HFFc6 (cell line): ENCODE measurements at regions not wholly inside any gene's neighbourhood (a gene's known extent, or its start where the extent isn't known, plus 50 kb on each side); places are given as distances from the start of the nearest gene placed in this dataset.

ENCODE experiments used
- DNase-seq: peaks from one replicate; pipeline ENCODE4 v3.0.0-alpha.2; 2018
- H3K27ac Mint-ChIP-seq: 2 replicates; pipeline ENCODE4 v1.8.0; 2020; ENCODE audit warnings: mild to moderate bottlenecking, mixed read lengths
- H3K27me3 Mint-ChIP-seq: 2 replicates; pipeline ENCODE4 v1.8.0; 2021; ENCODE audit warnings: mild to moderate bottlenecking, moderate library complexity, mixed read lengths; ENCODE audit not compliant: insufficient read depth
- H3K36me3 Mint-ChIP-seq: 2 replicates; pipeline ENCODE4 v1.8.0; 2021; ENCODE audit warnings: low read depth, mixed read lengths
- H3K4me1 Mint-ChIP-seq: 2 replicates; pipeline ENCODE4 v1.8.0; 2020; ENCODE audit warnings: low read depth, mixed read lengths
- H3K4me3 Mint-ChIP-seq: 2 replicates; pipeline ENCODE4 v1.8.0; 2020; ENCODE audit warnings: mild to moderate bottlenecking, moderate library complexity, mixed read lengths
- H3K9me3 Mint-ChIP-seq: 2 replicates; pipeline ENCODE4 v1.8.0; 2020; ENCODE audit warnings: mild to moderate bottlenecking, mixed read lengths
- TF ChIP-seq, protein P1 (sequence below): fragments of 200-600 bp; sonication (generic); IDR thresholded peaks from 2 replicates; pipeline ENCODE4 v1.5.0; 2021; ENCODE audit warnings: antibody characterized with exemption, mild to moderate bottlenecking

DNA sequence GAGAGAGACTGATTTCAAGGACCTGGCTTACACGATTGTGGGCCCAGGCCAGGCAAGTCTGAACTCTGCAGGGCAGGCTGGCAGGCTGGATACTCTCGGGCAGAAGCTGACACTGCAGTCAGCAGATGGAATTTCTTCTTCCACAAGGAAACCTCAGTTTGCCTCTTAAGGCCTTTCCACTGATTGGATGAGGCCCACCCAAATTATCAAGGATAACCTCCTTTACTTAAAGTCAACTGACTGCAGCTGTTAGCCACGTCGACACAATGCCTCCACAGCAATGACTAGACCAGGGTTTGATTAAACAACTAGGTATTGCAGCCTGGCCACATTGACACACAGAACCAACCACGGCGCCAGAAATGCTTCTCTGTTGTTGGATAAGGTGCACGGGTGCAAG, 130.5 kb downstream of the PSMG1 start:
- Mint-ChIP-seq H3K27ac (no peak overlapping the region), H3K9me3 (no peaks in the 10 kb centered on the region), H3K36me3 (0 out of 2 replicates have a peak, but pooled peaks cover 4% of the 10 kb centered on the region), H3K4me3 (no peak overlapping the region), H3K27me3 (peaks cover 3% of the 10 kb centered on the region), H3K4me1 (peaks cover 35% of the 10 kb centered on the region)
- no peak for DNase-seq
- TF ChIP-seq, protein P1, sequence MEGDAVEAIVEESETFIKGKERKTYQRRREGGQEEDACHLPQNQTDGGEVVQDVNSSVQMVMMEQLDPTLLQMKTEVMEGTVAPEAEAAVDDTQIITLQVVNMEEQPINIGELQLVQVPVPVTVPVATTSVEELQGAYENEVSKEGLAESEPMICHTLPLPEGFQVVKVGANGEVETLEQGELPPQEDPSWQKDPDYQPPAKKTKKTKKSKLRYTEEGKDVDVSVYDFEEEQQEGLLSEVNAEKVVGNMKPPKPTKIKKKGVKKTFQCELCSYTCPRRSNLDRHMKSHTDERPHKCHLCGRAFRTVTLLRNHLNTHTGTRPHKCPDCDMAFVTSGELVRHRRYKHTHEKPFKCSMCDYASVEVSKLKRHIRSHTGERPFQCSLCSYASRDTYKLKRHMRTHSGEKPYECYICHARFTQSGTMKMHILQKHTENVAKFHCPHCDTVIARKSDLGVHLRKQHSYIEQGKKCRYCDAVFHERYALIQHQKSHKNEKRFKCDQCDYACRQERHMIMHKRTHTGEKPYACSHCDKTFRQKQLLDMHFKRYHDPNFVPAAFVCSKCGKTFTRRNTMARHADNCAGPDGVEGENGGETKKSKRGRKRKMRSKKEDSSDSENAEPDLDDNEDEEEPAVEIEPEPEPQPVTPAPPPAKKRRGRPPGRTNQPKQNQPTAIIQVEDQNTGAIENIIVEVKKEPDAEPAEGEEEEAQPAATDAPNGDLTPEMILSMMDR: no peak

DNA sequence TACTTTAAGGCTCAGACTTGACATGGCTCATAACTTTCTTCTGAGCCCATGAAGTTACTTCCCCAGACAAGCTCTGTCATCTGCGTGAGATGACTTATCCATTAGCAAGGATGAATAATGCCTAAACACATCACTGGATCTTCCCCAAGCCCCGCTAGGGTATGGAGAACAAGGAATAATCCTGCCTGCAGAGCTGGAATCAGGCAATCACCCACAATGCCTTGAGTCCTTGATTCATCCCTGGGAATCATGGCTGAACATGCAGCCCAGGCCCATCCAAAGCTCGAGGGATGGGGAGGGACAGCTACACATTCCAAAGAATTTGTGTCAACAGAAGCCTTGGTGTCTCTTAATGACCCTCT, 131.7 kb downstream of the PSMG1 start:
- Mint-ChIP-seq H3K4me1 (peaks cover 46% of the 10 kb centered on the region), H3K36me3 (0 out of 2 replicates have a peak, but pooled peaks cover 4% of the 10 kb centered on the region), H3K27me3 (peaks cover under 1% of the 10 kb centered on the region), H3K27ac (peak overlapping the region; percentile 86), H3K9me3 (no peaks in the 10 kb centered on the region), H3K4me3 (peak overlapping the region; percentile 6)
- peak; percentile 90 for DNase-seq
- TF ChIP-seq, protein P1: no peak

DNA sequence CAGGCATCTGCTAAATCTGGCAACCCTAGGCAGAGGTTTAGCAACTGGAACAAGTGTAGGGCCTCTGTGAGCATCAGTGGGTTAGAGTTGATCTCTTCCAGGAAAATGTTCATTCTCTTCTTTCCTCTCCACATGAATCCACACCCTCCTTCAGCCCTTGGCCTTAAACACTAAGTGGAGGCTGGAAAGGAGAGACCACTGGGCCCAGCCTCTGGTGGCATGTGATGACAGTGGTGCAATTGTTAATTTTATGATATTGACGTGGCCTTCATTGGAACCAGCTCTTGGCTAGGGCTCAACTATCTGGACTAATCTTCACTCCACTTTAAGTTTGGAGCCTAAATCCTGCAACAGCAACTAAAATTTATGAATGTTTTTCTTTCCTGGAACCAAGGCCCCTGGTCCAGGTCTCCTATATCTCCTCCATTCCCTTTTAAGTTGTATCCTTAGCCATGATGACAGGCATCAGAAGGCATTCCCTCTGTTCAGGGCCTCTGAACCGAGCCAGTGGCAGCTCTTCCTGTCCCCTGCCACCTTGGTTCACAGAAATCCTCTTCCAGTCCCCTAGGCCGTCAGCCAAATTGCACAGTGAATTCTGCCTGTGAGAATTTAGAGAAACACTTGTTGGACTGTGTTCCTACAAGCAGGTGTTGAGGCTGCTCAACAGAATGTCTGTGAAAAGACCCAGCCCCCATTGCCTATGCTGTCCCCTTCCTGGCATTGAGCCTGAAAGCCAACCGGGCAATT, 132.2 kb downstream of the PSMG1 start:
- TF ChIP-seq, protein P1: no peak
- Mint-ChIP-seq H3K36me3 (0 out of 2 replicates have a peak, but pooled peaks cover 4% of the 10 kb centered on the region), H3K9me3 (no peaks in the 10 kb centered on the region), H3K27me3 (no peaks in the 10 kb centered on the region; the same call in none of the 2 replicates), H3K4me1 (peaks cover 49% of the 10 kb centered on the region), H3K4me3 (peak overlapping the region; percentile 6), H3K27ac (peak overlapping the region; percentile 86)
- DNase-seq: no peak

DNA sequence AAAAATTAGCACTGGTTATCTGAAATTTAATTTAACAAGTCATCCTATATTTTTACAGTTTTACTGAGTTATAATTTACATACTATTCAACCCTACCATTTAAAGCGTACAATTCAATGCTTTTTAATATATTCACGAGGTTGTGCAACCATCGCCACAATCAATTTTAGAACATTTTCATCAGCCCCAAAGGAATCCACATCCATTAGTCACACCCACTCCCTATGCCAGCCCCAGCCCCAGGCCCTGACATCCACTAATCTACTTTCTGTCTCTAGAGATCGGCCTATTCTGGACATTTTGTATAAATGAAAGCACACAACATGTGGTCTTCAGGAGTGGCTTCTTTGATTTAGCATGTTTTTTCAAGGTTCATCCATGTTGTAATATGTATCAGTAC, 134.7 kb downstream of the PSMG1 start:
- Mint-ChIP-seq H3K9me3 (no peaks in the 10 kb centered on the region), H3K4me3 (no peak overlapping the region), H3K27me3 (no peaks in the 10 kb centered on the region; the same call in 1 of the 2 replicates), H3K4me1 (peaks cover 49% of the 10 kb centered on the region), H3K36me3 (0 out of 2 replicates have a peak, but pooled peaks cover 4% of the 10 kb centered on the region), H3K27ac (peak overlapping the region; percentile 77)
- TF ChIP-seq, protein P1: no peak
- DNase-seq: peak; percentile 64

DNA sequence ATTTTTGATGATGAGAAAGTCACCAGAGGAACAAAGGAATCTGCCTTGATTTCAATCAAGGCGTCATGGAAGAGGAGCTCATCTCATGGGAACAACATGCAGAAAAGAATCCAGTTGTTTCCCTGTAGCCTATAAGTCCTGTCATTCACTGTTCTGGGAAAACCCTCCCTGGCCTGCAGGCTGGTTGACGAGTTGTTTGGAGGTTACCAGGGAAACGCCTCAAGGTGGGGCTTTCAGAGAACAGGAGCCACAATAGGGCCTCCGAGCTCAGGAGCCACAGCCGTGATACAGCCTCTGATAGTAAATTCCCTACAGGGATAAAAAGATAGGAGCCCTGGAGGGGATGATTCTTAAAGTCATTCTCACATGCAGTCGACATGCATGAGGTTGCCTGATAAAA, 135.2 kb downstream of the PSMG1 start:
- Mint-ChIP-seq H3K4me1 (peaks cover 49% of the 10 kb centered on the region), H3K9me3 (no peaks in the 10 kb centered on the region), H3K4me3 (peak overlapping the region; percentile 22; the same call in 1 of the 2 replicates), H3K27ac (peak overlapping the region; percentile 77), H3K36me3 (0 out of 2 replicates have a peak, but pooled peaks cover 4% of the 10 kb centered on the region), H3K27me3 (no peaks in the 10 kb centered on the region; the same call in 1 of the 2 replicates)
- TF ChIP-seq, protein P1: no peak
- no peak for DNase-seq
